ENCODE measurements at regions not wholly inside any gene's neighbourhood (a gene's known extent, or its start where the extent isn't known, plus 50 kb on each side); places are given as distances from the start of the nearest gene placed in this dataset.

GRCh38 chr1:94309216-94309615 is 71.8 kb upstream of the ARHGAP29 start:
- no peak overlapping the region for H3K4me3 ChIP-seq (replicated peaks in 1 of 2; ENCODE audit: low read depth in 1 of 2, low read length in 2 of 2)
- POLR2A ChIA-PET: no interaction called here
- peak overlapping the region; percentile 87 for H3K27ac ChIP-seq (ENCODE audit: low read depth, low read length)
- RAD21 ChIA-PET (ENCODE audit: low non-redundant PET in 1 of 2, low total read pairs in 2 of 2, uncharacterized antibody in 2 of 2, unreplicated experiment in 2 of 2): interaction anchor here in 1 of 2 experiments (1.3 kb wide), 1 partner anchor 16 kb away, joined by 4 read pairs; no protein-coding TSS in a partner anchor
- peak overlapping the region; percentile 42 for H3K9ac ChIP-seq (ENCODE audit: low read length)
- peak overlapping the region; percentile 59 for H3K4me2 ChIP-seq (ENCODE audit: low read length)
- H3K4me1 ChIP-seq (ENCODE audit: control insufficient read depth in 1 of 2, insufficient read depth in 2 of 2, low read length in 2 of 2): peaks cover 56 to 88% of the 10 kb centered on the region in 2 experiments
- intact Hi-C loops (cut with micrococcal nuclease): no loop called here
- no TSS peak for BruUV-seq (replicated peaks)
- no peak for DNase-seq (ENCODE audit: low read depth, low spot score)
- CTCF ChIA-PET: no interaction called here
- H2AFZ ChIP-seq (ENCODE audit: low read depth, low read length, poor library complexity, severe bottlenecking): no peak overlapping the region
- no peaks in the 10 kb centered on the region for H3K27me3 ChIP-seq (ENCODE audit: insufficient read depth, low read length)
- ATAC-seq: no peak
- H3K9me3 ChIP-seq (ENCODE audit: control insufficient read depth in 1 of 2, insufficient read depth in 1 of 2, low read depth in 1 of 2, low read length in 2 of 2): no peaks in the 10 kb centered on the region
- no peaks in the 10 kb centered on the region for H3K9me2 ChIP-seq (ENCODE audit: insufficient read depth)
- H3K79me2 ChIP-seq (ENCODE audit: insufficient read depth, low read length): no peaks in the 10 kb centered on the region
- TF ChIP-seq CBX3 (IDR thresholded peaks at IDR 0.05; ENCODE audit: low read depth): no peak; the same call in 1 of the 2 replicates
- TF ChIP-seq TCF7L2 (IDR thresholded peaks at IDR 0.05; ENCODE audit: borderline replicate concordance, extremely low read depth, insufficient read depth, insufficient read length): peak; percentile 9
- TF ChIP-seq EZH2phosphoT487 (IDR thresholded peaks at IDR 0.05; ENCODE audit: borderline replicate concordance): no peak
- no peak for TF ChIP-seq SIN3A (IDR thresholded peaks at IDR 0.05; ENCODE audit: low read depth)
- no peak for TF ChIP-seq CEBPB (IDR thresholded peaks at IDR 0.05; ENCODE audit: low read depth)
- H4K20me1 ChIP-seq (ENCODE audit: insufficient read depth): no peaks in the 10 kb centered on the region
- no peaks in the 10 kb centered on the region for H3K36me3 ChIP-seq (ENCODE audit: control insufficient read depth in 1 of 2, insufficient read depth in 2 of 2, low read length in 2 of 2)

GRCh38 chr1:94306521-94306920 is 69.1 kb upstream of the ARHGAP29 start:
- POLR2A ChIA-PET: interaction anchor here (0.9 kb wide), 1 partner anchor 11 kb away, joined by 3 read pairs; no protein-coding TSS in a partner anchor
- no TSS peak for BruUV-seq (replicated peaks)
- intact Hi-C loops (cut with micrococcal nuclease): no loop called here
- Histone ChIP-seq H3K9me3 (ENCODE audit: control insufficient read depth in 1 of 2, insufficient read depth in 1 of 2, low read depth in 1 of 2, low read length in 2 of 2) (no peaks in the 10 kb centered on the region), H2AFZ (ENCODE audit: low read depth, low read length, poor library complexity, severe bottlenecking) (no peak overlapping the region), H3K79me2 (ENCODE audit: insufficient read depth, low read length) (no peaks in the 10 kb centered on the region), H3K4me1 (ENCODE audit: control insufficient read depth in 1 of 2, insufficient read depth in 2 of 2, low read length in 2 of 2) (peaks cover 54 to 97% of the 10 kb centered on the region in 2 experiments), H3K4me2 (ENCODE audit: low read length) (no peak overlapping the region), H3K9ac (ENCODE audit: low read length) (no peak overlapping the region), H3K36me3 (ENCODE audit: control insufficient read depth in 1 of 2, insufficient read depth in 2 of 2, low read length in 2 of 2) (no peaks in the 10 kb centered on the region), H3K9me2 (ENCODE audit: insufficient read depth) (no peaks in the 10 kb centered on the region), H4K20me1 (ENCODE audit: insufficient read depth) (no peaks in the 10 kb centered on the region), H3K27ac (ENCODE audit: low read depth, low read length) (no peak overlapping the region), H3K4me3 (replicated peaks in 1 of 2; ENCODE audit: low read depth in 1 of 2, low read length in 2 of 2) (no peak overlapping the region), H3K27me3 (ENCODE audit: insufficient read depth, low read length) (no peaks in the 10 kb centered on the region)
- ATAC-seq (no peak), DNase-seq (ENCODE audit: low read depth, low spot score) (no peak)
- TF ChIP-seq FOSL1 (IDR thresholded peaks at IDR 0.05; ENCODE audit: low read depth) (no peak), JUND (IDR thresholded peaks at IDR 0.05) (no peak), ZBTB33 (IDR thresholded peaks at IDR 0.05; ENCODE audit: extremely low read depth, insufficient replicate concordance, low read length) (no peak)
- RAD21 ChIA-PET (ENCODE audit: low non-redundant PET in 1 of 2, low total read pairs in 2 of 2, uncharacterized antibody in 2 of 2, unreplicated experiment in 2 of 2): no interaction called here
- CTCF ChIA-PET: no interaction called here

All from HCT116 (cell line).